ENCODE measurements at regions not wholly inside any gene's neighbourhood (a gene's known extent, or its start where the extent isn't known, plus 50 kb on each side); places are given as distances from the start of the nearest gene placed in this dataset.

GRCh38 chr3:10722911-10723310 is 93.1 kb upstream of the SLC6A11 start:
- TF ChIP-seq EZH2 (IDR thresholded peaks at IDR 0.05; ENCODE audit: low read length) (no peak), CTCF (optimal IDR thresholded peaks at IDR 0.05 in 1 of 3, IDR thresholded peaks at IDR 0.05 in 1 of 3, conservative IDR thresholded peaks at IDR 0.05 in 1 of 3; ENCODE audit: extremely low read depth in 1 of 3, insufficient read depth in 2 of 3, low read length in 3 of 3) (no peak)
- Histone ChIP-seq H3K36me3 (ENCODE audit: control insufficient read depth in 2 of 2, extremely low read depth in 1 of 2, insufficient read depth in 2 of 2, low read length in 2 of 2) (no peaks in the 10 kb centered on the region), H3K27me3 (ENCODE audit: control insufficient read depth, extremely low read depth, insufficient read depth, low read length) (peaks cover 38% of the 10 kb centered on the region), H3K9ac (ENCODE audit: control insufficient read depth, extremely low read depth, insufficient read depth, low read length) (no peak overlapping the region), H3K9me1 (ENCODE audit: control insufficient read depth, extremely low read depth, insufficient read depth, low read length) (no peaks in the 10 kb centered on the region), H2AFZ (ENCODE audit: control insufficient read depth, low read length) (no peak overlapping the region), H3K4me2 (ENCODE audit: control insufficient read depth, extremely low read depth, insufficient read depth, low read depth, low read length) (no peak overlapping the region), H3K9me3 (ENCODE audit: control insufficient read depth, low read depth, low read length) (no peaks in the 10 kb centered on the region), H4K20me1 (ENCODE audit: control insufficient read depth, extremely low read depth, insufficient read depth, low read length) (no peaks in the 10 kb centered on the region), H3K4me1 (ENCODE audit: control insufficient read depth, extremely low read depth, insufficient read depth, low read length) (no peaks in the 10 kb centered on the region), H3K79me2 (ENCODE audit: control insufficient read depth, insufficient read depth, low read length) (no peaks in the 10 kb centered on the region), H3K27ac (ENCODE audit: control insufficient read depth, insufficient read depth, low read length) (no peak overlapping the region), H3K4me3 (ENCODE audit: control insufficient read depth in 2 of 3, extremely low read depth in 1 of 3, insufficient read depth in 2 of 3, low read depth in 1 of 3, low read length in 3 of 3) (no peak overlapping the region)
- FAIRE-seq (no peak), DNase-seq (ENCODE audit: low read depth, low spot score) (no peak)
- dilution Hi-C loops (cut with MboI; ENCODE audit: extremely low pct_ligation_motif_present, low sequenced_read_pairs) = no loop called here

DNA sequence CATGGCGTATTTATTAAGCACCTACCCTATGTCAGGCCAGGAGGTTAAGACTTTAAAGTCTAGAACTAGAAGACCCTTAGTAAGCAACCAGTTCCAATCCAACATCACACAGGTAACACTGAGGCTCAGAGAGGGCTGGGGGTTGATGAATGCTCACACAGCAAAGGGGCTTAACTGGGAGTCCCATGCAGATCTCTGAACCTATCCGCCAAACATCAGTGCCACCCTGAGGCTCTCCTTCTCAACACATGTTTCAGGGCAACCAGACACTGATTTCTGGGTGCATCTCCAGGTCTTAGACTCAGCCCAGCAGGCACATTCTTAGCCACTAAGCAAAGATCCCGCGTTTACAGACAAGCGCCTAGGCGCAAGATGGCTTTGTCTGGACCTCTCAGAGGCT is 92.0 kb upstream of the SLC6A11 start:
- Histone ChIP-seq H3K27ac (ENCODE audit: control insufficient read depth, insufficient read depth, low read length) (no peak overlapping the region), H3K79me2 (ENCODE audit: control insufficient read depth, insufficient read depth, low read length) (no peaks in the 10 kb centered on the region), H2AFZ (ENCODE audit: control insufficient read depth, low read length) (no peak overlapping the region), H3K36me3 (ENCODE audit: control insufficient read depth in 2 of 2, extremely low read depth in 1 of 2, insufficient read depth in 2 of 2, low read length in 2 of 2) (no peaks in the 10 kb centered on the region), H3K9ac (ENCODE audit: control insufficient read depth, extremely low read depth, insufficient read depth, low read length) (no peak overlapping the region), H3K4me3 (ENCODE audit: control insufficient read depth in 2 of 3, extremely low read depth in 1 of 3, insufficient read depth in 2 of 3, low read depth in 1 of 3, low read length in 3 of 3) (no peak overlapping the region), H3K27me3 (ENCODE audit: control insufficient read depth, extremely low read depth, insufficient read depth, low read length) (peaks cover 36% of the 10 kb centered on the region), H3K4me1 (ENCODE audit: control insufficient read depth, extremely low read depth, insufficient read depth, low read length) (no peaks in the 10 kb centered on the region), H3K4me2 (ENCODE audit: control insufficient read depth, extremely low read depth, insufficient read depth, low read depth, low read length) (no peak overlapping the region), H3K9me3 (ENCODE audit: control insufficient read depth, low read depth, low read length) (no peaks in the 10 kb centered on the region), H4K20me1 (ENCODE audit: control insufficient read depth, extremely low read depth, insufficient read depth, low read length) (no peaks in the 10 kb centered on the region), H3K9me1 (ENCODE audit: control insufficient read depth, extremely low read depth, insufficient read depth, low read length) (no peaks in the 10 kb centered on the region)
- dilution Hi-C loops (cut with MboI; ENCODE audit: extremely low pct_ligation_motif_present, low sequenced_read_pairs) = no loop called here
- no peak for FAIRE-seq
- DNase-seq (ENCODE audit: low read depth, low spot score) = no peak
- TF ChIP-seq CTCF (optimal IDR thresholded peaks at IDR 0.05 in 1 of 3, IDR thresholded peaks at IDR 0.05 in 1 of 3, conservative IDR thresholded peaks at IDR 0.05 in 1 of 3; ENCODE audit: extremely low read depth in 1 of 3, insufficient read depth in 2 of 3, low read length in 3 of 3) (no peak), EZH2 (IDR thresholded peaks at IDR 0.05; ENCODE audit: low read length) (no peak)

Data from keratinocyte (primary cell).